OCI-LY1 (cell line): ENCODE measurements at regions not wholly inside any gene's neighbourhood (a gene's known extent, or its start where the extent isn't known, plus 50 kb on each side); places are given as distances from the start of the nearest gene placed in this dataset.

Experiments
- H2AFZ ChIP-seq: fragments of 200-600 bp; sonication (generic), shearing (Covaris generic); 2 replicates; pipeline ENCODE4 v1.6.0; 2014; ENCODE audit warnings: antibody characterized with exemption, mild to moderate bottlenecking, low read length
- H3F3A ChIP-seq: fragments of 200-600 bp; sonication (generic), shearing (Covaris generic); 2 replicates; pipeline ENCODE4 v1.6.0; 2014; ENCODE audit warnings: mild to moderate bottlenecking, antibody characterized with exemption, low read length, moderate library complexity; ENCODE audit not compliant: insufficient read depth
- H3K27ac ChIP-seq: fragments of 200-600 bp; sonication (generic); 2 replicates; pipeline ENCODE4 v1.5.1; 2014; ENCODE audit warnings: low read length, mixed run types, mild to moderate bottlenecking, low read depth; ENCODE audit not compliant: poor library complexity, severe bottlenecking
- H3K27me3 ChIP-seq: fragments of 200-600 bp; sonication (generic); 2 replicates; pipeline ENCODE4 v1.6.0; 2014; ENCODE audit warnings: antibody characterized with exemption, mild to moderate bottlenecking, low read length, moderate library complexity; ENCODE audit not compliant: insufficient read depth
- H3K36me3 ChIP-seq: fragments of 200-600 bp; sonication (generic); 2 replicates; pipeline ENCODE4 v1.6.1; 2014; ENCODE audit warnings: mild to moderate bottlenecking, antibody characterized with exemption, low read length, moderate library complexity, mixed read lengths; ENCODE audit not compliant: insufficient read depth
- H3K4me1 ChIP-seq: fragments of 200-600 bp; sonication (generic); 2 replicates; pipeline ENCODE4 v1.5.1; 2014; ENCODE audit warnings: mild to moderate bottlenecking, low read length, moderate library complexity; ENCODE audit not compliant: insufficient read depth, severe bottlenecking
- H3K4me2 ChIP-seq: fragments of 200-600 bp; sonication (generic), shearing (Covaris generic); 2 replicates; pipeline ENCODE4 v1.6.1; 2014; ENCODE audit warnings: low read length
- H3K4me3 ChIP-seq: fragments of 200-600 bp; sonication (generic); 2 replicates; pipeline ENCODE4 v1.5.1; 2014; ENCODE audit warnings: low read length, low read depth, mild to moderate bottlenecking, mixed read lengths; ENCODE audit not compliant: poor library complexity, severe bottlenecking
- H3K79me2 ChIP-seq: fragments of 200-600 bp; shearing (Covaris generic); 2 replicates; pipeline ENCODE4 v1.6.1; 2016; ENCODE audit warnings: mixed run types, low read length, mixed read lengths; ENCODE audit not compliant: insufficient read depth
- H3K9ac ChIP-seq: fragments of 200-600 bp; sonication (generic), shearing (Covaris generic); 2 replicates; pipeline ENCODE4 v1.6.1; 2014; ENCODE audit warnings: mild to moderate bottlenecking, low read length, mixed read lengths
- H3K9me2 ChIP-seq: fragments of 200-600 bp; sonication (generic), shearing (Covaris generic); 2 replicates; pipeline ENCODE4 v1.6.1; 2014; ENCODE audit warnings: low read depth, mild to moderate bottlenecking, low read length, mixed read lengths
- H3K9me3 ChIP-seq: fragments of 200-600 bp; shearing (Covaris generic); 2 replicates; pipeline ENCODE4 v1.6.1; 2014; ENCODE audit warnings: low read length, mixed read lengths
- H4K20me1 ChIP-seq: fragments of 200-600 bp; sonication (generic), shearing (Covaris generic); 2 replicates; pipeline ENCODE4 v1.6.0; 2016; ENCODE audit warnings: mild to moderate bottlenecking, low read length; ENCODE audit not compliant: insufficient read depth
- EZH2 ChIP-seq: fragments of 200-600 bp; sonication (generic), shearing (Covaris generic); IDR thresholded peaks from 2 replicates; pipeline ENCODE4 v1.8.0; 2017; ENCODE audit warnings: borderline replicate concordance, mixed run types, mild to moderate bottlenecking, antibody characterized with exemption, low read length, moderate library complexity, mixed read lengths
- TF ChIP-seq, protein P1 (sequence below): fragments of 200-600 bp; sonication (generic), shearing (Covaris generic); IDR thresholded peaks from 2 replicates; pipeline ENCODE4 v1.5.1; 2017; ENCODE audit warnings: mild to moderate bottlenecking, antibody characterized with exemption, low read length, moderate library complexity, mixed read lengths

DNA sequence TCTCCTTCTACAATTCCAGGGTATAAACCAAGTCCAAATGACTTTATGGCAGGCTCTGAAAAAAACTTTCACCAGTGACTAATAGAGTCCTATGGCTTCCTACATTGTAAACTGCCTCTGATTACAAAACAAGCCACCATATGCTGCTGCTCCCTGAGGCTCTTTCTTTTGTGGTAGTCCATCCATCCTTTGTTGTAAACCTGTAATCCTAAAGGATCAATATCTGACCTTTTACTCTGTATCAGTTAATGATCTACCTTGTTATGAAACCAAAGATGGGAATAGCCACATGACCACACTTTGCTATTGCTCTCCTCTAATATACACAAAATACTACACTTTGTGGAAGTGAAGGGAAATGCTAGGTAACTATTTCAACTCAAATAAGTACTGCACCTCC lies 434.7 kb upstream of the AGTR1 start:
- no peaks in the 10 kb centered on the region for H3K27me3 ChIP-seq
- H3K9ac ChIP-seq, result no peak overlapping the region
- no peak overlapping the region for H3K4me3 ChIP-seq
- H3K9me3 ChIP-seq, result no peaks in the 10 kb centered on the region
- H3K36me3 ChIP-seq, result no peaks in the 10 kb centered on the region
- no peaks in the 10 kb centered on the region for H3K79me2 ChIP-seq
- no peaks in the 10 kb centered on the region for H4K20me1 ChIP-seq
- no peaks in the 10 kb centered on the region for H3K9me2 ChIP-seq
- H2AFZ ChIP-seq, result no peak overlapping the region
- H3K4me1 ChIP-seq, result no peaks in the 10 kb centered on the region
- TF ChIP-seq, protein P1, sequence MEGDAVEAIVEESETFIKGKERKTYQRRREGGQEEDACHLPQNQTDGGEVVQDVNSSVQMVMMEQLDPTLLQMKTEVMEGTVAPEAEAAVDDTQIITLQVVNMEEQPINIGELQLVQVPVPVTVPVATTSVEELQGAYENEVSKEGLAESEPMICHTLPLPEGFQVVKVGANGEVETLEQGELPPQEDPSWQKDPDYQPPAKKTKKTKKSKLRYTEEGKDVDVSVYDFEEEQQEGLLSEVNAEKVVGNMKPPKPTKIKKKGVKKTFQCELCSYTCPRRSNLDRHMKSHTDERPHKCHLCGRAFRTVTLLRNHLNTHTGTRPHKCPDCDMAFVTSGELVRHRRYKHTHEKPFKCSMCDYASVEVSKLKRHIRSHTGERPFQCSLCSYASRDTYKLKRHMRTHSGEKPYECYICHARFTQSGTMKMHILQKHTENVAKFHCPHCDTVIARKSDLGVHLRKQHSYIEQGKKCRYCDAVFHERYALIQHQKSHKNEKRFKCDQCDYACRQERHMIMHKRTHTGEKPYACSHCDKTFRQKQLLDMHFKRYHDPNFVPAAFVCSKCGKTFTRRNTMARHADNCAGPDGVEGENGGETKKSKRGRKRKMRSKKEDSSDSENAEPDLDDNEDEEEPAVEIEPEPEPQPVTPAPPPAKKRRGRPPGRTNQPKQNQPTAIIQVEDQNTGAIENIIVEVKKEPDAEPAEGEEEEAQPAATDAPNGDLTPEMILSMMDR, result no peak
- no peak for TF ChIP-seq EZH2
- H3K4me2 ChIP-seq, result no peak overlapping the region
- no peak overlapping the region for H3K27ac ChIP-seq
- H3F3A ChIP-seq, result no peaks in the 10 kb centered on the region

DNA sequence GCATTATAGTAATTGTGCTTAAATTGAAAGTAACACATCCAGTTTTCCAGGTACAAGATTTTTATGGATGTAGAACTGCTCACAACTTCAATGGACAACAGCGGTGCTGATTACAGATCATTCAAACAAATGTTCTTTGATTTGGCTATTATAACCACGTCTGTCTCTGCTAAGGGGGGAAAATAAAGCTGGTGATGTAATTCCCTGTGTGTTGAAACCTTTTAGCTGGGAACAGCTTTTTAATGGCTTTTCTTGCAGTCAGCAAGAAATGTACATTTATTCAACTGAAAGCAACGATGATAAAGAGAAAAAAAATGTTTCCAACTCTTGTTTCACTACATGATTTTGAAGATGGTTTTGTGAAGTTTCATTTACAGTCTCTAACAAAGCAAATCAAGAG lies 431.9 kb upstream of the AGTR1 start:
- no peaks in the 10 kb centered on the region for H3K4me1 ChIP-seq
- no peak overlapping the region for H3K4me2 ChIP-seq
- no peaks in the 10 kb centered on the region for H3F3A ChIP-seq
- no peak overlapping the region for H3K9ac ChIP-seq
- no peaks in the 10 kb centered on the region for H3K9me3 ChIP-seq
- no peak for TF ChIP-seq EZH2
- TF ChIP-seq, protein P1, result no peak
- H3K36me3 ChIP-seq, result no peaks in the 10 kb centered on the region
- H3K27ac ChIP-seq, result no peak overlapping the region
- H3K9me2 ChIP-seq, result no peaks in the 10 kb centered on the region
- H4K20me1 ChIP-seq, result no peaks in the 10 kb centered on the region
- H3K4me3 ChIP-seq, result no peak overlapping the region
- H3K79me2 ChIP-seq, result no peaks in the 10 kb centered on the region
- no peaks in the 10 kb centered on the region for H3K27me3 ChIP-seq
- H2AFZ ChIP-seq, result no peak overlapping the region

DNA sequence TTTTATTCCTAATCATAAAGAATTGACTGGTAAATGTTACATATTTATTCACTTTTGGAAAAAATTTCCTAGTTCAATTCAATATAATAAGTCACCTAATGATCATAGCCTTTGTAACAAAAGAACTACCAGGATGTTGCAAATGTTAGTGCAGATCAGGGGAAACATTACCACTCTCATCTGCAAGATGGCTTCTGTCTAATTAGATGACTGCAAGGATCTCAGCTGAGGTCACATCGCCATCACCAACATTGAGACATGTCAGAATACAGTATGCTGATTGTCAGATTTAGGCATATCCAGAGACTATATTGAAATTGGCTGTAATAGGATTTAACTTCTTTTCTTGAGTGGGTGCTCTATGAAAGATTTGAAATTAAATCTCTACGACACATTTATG lies 431.4 kb upstream of the AGTR1 start:
- no peak overlapping the region for H2AFZ ChIP-seq
- H3K9me2 ChIP-seq, result no peaks in the 10 kb centered on the region
- no peaks in the 10 kb centered on the region for H3K9me3 ChIP-seq
- H3K4me1 ChIP-seq, result no peaks in the 10 kb centered on the region
- H4K20me1 ChIP-seq, result no peaks in the 10 kb centered on the region
- no peaks in the 10 kb centered on the region for H3K36me3 ChIP-seq
- no peaks in the 10 kb centered on the region for H3K27me3 ChIP-seq
- TF ChIP-seq EZH2, result no peak
- H3K4me2 ChIP-seq, result no peak overlapping the region
- no peak overlapping the region for H3K9ac ChIP-seq
- no peak overlapping the region for H3K4me3 ChIP-seq
- H3F3A ChIP-seq, result no peaks in the 10 kb centered on the region
- H3K79me2 ChIP-seq, result no peaks in the 10 kb centered on the region
- no peak overlapping the region for H3K27ac ChIP-seq

DNA sequence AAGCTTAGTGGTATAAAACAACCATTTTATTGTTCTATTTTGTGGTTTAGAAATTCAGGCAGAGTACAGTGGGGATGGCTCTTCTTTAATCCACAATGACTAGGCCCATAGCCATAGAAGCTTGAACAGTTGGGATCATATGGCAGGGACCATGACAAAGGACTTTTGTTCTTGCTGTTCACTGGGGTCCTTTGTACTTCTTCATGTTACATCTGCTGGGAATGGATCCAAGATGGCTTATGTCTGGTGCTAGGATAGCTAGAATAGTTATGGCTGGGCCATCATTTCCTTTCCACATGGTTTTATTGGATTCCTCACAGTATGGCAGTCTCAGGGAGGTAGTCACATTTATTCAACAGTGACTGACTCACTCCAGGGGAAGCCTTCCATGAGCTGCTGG lies 427.9 kb upstream of the AGTR1 start:
- no peaks in the 10 kb centered on the region for H3K36me3 ChIP-seq
- H3K9me2 ChIP-seq, result no peaks in the 10 kb centered on the region
- no peak for TF ChIP-seq EZH2
- TF ChIP-seq, protein P1, result no peak

More for the DNA sequence above, 427.9 kb upstream of the AGTR1 start:
- Histone ChIP-seq H3K9me3 (no peaks in the 10 kb centered on the region), H3K9ac (no peak overlapping the region), H2AFZ (no peak overlapping the region), H3F3A (no peaks in the 10 kb centered on the region), H3K4me2 (no peak overlapping the region), H3K4me3 (no peak overlapping the region), H4K20me1 (no peaks in the 10 kb centered on the region), H3K4me1 (no peaks in the 10 kb centered on the region), H3K27ac (no peak overlapping the region), H3K27me3 (no peaks in the 10 kb centered on the region), H3K79me2 (no peaks in the 10 kb centered on the region)
